ENCODE measurements at regions not wholly inside any gene's neighbourhood (a gene's known extent, or its start where the extent isn't known, plus 50 kb on each side); places are given as distances from the start of the nearest gene placed in this dataset.
"Not testable (repeated sequence)": the region's sequence is repeated elsewhere in the genome, so short reads cannot be mapped to it uniquely, and the experiment has no call there.

DNA sequence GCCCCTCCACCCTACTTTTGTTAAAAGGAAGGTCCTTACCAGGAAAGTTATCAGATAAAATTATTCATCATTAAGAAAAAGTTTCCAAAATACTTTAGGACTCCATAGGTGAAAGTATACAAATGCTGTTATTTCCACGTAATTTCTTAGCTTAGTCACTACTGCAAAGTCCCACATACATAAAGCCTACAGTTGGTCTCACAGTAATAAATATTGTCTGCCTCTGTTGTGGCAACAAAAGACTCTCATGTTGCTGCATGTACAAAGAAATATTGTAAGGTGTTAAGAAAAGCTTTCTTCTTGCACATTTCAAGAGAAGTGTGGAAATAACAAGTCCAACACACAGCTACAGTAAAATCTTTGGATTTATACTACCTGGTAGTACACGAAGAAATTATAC lies 102.4 kb upstream of the DST start:
- DNase-seq (ENCODE audit: low read depth), result no peak

GRCh38 chr6:56744528-56744927 lies 101.8 kb upstream of the DST start:
- DNase-seq (ENCODE audit: low read depth), result no peak

- DNase-seq (ENCODE audit: low read depth), result no peak
Observed at GRCh38 chr6:56742122-56742791, 99.6 kb upstream of the DST start.

DNA sequence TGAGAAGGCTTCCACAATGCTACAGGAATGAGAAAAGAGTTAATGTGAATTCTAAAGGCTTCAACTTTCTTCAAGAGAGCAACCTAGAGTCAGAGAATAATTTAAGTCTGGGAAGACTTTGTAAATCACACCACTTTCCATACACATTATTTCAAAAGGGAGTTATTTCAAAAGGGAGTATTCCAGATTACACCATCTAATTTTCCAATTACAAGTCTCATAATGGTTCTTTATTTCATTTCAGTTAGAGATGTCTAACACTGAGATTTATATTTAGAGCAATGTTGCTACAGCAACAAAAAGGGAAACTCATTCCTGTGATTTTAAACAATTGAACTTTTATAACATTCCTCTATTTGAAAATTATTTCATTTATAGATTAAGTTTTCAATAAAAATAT lies 98.8 kb upstream of the DST start:
- DNase-seq (ENCODE audit: low read depth), result no peak

DNA sequence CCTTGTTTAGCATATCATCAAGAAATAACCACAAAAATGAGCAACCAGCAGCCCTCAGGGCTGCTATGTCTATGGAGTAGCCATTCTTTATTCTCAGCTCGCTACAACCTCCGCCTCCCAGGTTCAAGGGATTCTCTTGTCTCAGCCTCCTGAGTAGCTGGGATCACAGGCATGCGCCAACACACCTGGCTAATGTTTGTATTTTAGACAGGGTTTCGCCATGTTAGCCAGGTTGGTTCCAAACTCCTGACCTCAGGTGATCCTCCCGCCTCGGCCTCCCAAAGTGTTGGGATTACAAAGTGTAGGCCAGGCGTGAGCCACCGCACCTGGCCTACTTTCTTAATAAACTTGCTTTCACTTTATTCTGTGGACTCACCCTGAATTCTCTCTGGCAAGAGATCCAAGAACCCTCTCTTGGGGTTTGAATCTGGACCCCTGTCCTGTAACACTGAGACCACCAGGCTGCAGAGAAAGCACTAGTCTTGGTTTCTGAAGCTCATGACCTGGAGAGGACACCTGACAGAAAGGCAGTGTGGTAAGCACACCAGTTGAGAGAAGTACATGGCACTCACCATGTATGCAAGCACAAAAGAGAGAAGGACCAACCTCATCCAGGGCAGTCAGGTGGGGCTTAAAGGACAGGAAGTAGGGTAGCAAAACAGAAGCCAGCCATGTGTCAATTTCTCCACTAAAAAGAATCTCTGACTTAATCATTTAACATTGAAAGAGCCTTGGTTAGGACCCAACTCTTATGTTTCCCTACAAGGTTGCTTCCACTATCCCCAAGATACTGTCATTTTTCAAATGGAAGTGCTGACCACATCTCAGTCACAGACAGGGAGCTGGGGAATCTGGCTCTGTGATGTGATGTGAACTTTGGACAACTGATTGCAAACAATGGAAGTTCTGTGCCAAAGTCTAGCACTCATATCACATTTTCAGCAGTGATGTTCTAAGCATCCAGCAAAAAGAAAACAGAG lies 97.4 kb upstream of the DST start:
- DNase-seq (ENCODE audit: low read depth), result no peak

- no peak for DNase-seq (ENCODE audit: low read depth)
Observed at GRCh38 chr6:56736804-56737203, 94.1 kb upstream of the DST start.

DNA sequence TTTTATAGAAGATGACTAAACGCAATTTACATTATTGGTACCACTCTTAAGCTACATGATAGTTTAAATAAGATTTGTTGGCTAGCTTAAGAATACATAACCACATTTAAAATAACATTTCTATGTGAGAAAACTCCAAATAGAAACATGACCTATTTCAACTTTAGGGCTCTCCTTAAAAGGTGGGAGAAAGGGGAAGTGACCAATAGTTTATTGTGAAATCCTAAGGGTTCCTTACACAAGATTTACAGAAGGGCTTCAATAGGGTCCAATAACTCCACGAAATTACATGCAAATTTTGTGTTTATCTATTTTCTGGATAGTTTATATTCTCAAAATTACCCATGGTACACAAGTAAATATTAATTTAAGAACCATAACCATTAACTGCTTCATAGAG lies 91.6 kb upstream of the DST start:
- DNase-seq (ENCODE audit: low read depth), result no peak

DNA sequence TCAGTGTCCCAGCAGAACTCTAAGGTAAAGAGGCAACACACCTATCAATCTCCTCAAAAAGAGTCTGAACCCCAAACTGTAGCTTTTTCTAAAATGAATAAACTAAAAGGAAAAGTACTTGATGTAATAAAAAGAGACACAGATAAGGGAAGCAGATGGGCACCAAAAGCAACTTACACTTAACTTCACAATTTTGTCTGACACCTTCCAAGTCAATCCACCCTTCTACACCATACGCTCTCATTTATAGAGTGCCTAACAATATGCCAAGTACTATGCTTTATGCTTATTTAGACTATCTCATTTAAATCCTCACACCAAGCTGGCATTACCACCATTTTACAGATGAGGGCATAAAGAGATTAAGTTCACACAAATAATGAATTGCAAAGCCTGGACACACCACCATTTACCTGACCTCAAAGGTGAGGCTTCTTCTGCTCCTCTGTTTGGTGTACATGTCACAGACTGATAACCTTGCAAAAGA lies 90.6 kb upstream of the DST start:
- DNase-seq (ENCODE audit: low read depth), result no peak

DNA sequence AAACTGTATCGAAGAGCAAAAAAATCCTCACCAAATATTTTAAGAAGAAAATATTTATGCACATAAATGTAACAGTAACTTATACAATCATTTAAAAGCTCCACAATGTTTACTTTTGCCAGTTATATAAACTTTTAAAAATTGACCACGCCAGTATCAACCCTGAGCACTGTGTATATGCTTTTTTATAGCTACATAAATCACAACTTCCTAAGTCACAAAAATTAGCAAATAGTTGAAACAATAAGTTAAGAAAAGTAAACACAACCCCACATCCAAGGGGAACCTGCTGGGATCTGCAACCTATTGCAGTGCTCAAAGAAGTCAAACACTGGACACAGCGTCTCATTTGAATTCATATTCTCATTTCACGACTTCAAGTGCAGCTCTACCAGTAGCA lies 89.8 kb upstream of the DST start:
- DNase-seq (ENCODE audit: low read depth), result no peak

DNA sequence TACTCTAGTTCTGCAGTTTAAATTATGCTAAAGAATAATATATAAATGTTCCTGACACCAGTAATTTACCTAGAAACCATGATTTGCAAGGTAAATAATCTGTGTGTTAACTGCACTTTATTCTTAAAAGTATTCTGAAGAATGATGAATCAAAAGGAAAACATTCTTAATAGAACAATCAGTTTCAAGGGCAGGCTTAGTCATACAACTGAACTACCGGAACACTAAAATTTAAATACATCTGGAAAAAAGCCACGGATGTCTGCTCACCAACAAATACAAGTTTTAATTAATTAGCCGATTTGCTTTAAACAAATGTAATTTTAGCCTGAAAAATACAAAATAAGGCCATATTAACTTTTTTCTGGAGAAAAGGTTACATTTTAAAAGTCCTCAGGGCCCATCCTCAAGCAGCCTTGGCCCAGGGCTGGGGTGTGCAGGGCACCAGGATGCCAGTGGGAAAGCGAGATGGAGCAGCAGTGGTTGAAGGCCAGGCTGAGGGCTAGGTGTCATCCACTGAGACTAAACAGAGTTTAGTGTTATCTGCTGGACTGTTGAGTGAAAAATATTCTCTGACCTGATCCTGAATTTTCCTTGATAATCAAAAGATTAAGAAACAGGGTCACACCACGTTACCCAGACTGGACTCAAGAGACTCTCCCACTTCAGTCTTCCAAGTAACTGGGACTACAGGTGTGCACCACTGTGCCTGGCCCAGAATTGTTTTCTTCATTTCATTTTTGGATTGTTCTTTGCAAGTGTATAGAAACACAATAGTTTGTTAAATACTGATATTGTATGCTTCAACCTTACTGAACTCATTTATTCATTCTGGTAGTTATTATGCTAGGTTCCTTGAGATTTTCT lies 88.2 kb upstream of the DST start:
- no peak for DNase-seq (ENCODE audit: low read depth)

- no peak for DNase-seq (ENCODE audit: low read depth)
Observed at GRCh38 chr6:56729719-56730118, 87.0 kb upstream of the DST start.

DNA sequence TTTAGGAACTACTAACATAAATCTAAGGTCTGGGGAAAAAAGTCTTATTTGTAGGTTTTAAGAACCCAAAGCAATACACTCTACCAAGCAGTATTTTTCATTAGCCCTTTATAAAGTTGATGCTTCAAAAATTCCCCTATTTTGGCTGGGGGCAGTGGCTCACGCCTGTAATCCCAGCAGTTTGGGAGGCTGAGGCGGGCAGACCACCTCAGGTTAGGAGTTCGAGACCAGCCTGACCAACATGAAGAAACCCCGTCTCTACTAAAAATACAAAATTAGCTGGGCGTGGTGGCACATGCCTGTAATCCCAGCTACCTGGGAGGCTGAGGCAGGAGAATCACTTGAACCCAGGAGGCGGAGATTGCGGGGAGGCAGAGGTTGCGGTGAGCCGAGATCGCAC lies 86.5 kb upstream of the DST start:
- DNase-seq (ENCODE audit: low read depth), result not testable (repeated sequence)

GRCh38 chr6:56727097-56727850 lies 84.6 kb upstream of the DST start:
- no peak for DNase-seq (ENCODE audit: low read depth)

- no peak for DNase-seq (ENCODE audit: low read depth)
Observed at GRCh38 chr6:56725254-56725653, 82.6 kb upstream of the DST start.

DNA sequence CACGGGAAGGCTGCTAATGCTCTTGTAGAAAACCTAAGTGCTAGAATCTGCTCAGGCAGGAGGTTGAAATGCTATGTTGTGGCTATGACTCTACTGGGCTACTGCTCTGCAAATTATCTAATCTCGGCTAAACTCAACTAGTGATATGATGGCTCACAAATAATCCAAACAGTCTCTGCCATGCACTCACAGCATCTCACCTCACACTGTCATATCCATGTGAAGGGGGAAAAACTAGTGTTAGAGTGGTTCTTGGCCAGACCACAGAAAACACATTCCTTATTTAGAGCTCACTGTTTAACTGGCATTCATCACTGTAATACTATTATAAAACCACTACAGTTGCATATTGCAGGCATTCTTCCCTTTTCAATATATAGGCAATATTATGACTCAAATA lies 81.8 kb upstream of the DST start:
- no peak for DNase-seq (ENCODE audit: low read depth)

GRCh38 chr6:56720882-56721281 lies 78.2 kb upstream of the DST start:
- no peak for DNase-seq (ENCODE audit: low read depth)

DNA sequence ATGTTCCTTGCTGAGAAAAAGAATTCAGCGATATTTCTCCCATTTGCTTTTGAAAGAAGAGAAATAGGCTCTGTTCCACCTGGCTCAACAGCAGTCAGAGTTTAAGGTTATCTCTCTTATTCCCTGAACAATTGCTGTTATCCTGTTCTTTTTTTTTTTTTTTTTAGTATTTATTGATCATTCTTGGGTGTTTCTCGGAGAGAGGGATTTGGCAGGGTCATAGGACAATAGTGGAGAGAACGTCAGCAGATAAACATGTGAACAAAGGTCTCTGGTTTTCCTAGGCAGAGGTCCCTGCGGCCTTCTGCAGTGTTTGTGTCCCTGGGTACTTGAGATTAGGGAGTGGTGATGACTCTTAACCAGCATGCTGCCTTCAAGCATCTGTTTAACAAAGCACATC lies 77.5 kb upstream of the DST start:
- DNase-seq (ENCODE audit: low read depth), result not testable (repeated sequence)

DNA sequence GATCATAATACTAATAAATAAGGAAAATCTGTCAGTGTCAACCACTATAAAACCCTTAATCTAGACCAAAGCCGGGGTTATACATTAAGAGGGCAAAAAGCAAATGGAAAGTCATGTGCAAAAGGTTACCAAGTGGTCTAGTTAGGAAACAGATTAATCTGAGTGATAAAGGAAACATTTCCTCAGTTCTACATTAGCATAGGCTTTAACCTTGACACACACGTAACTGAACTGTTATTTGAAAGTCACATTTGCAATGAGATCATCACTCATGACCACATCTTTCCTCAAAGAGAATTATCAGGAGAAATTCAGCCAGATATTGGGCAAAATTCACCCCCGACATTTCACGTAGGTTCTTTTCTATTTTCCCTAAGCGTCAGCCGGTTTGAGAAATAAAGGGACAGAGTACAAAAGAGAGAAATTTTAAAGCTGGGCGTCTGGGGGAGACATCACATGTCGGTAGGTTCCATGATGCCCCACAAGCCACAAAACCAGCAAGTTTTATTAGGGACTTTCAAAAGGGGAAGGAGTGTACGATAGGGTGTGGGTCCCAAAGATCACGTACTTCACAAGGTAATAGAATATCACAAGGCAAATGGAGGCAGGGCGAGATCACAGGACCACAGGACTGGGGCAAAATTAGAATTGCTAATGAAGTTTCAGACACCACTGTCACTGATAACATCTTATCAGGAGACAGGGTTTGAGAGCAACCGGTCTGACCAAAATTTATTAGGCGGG lies 76.8 kb upstream of the DST start:
- DNase-seq (ENCODE audit: low read depth), result not testable (repeated sequence)

GRCh38 chr6:56718236-56718635 lies 75.5 kb upstream of the DST start:
- no peak for DNase-seq (ENCODE audit: low read depth)

GRCh38 chr6:56716229-56716628 lies 73.5 kb upstream of the DST start:
- DNase-seq (ENCODE audit: low read depth), result no peak

DNA sequence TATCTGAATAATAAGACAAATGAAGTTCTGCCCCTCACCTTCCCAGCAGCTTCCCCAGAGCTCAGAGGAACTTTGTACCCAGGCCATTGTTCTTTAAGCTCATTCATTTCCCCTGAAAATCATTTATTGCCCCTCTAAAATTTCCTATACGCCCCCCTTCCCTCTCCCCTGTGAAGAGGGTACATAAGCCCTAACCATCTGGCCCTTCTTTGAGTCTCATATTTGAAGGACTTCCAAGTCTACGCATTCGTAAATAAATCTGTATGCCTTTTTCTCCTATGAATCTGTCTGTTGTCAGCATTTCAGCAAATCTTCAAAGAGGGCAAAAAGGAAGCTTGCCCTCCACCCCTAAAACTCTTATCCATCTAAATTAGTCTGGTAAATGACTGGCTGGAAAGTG lies 73.1 kb upstream of the DST start:
- DNase-seq (ENCODE audit: low read depth), result no peak

Measured in T follicular helper cell (primary cell).